Breast epithelium (tissue), 3 donors: ENCODE measurements at regions not wholly inside any gene's neighbourhood (a gene's known extent, or its start where the extent isn't known, plus 50 kb on each side); places are given as distances from the start of the nearest gene placed in this dataset.

Experiments used
- CTCF ChIP-seq, 3 donors: fragments of 450-650 bp; IDR thresholded peaks; one replicate each; pipeline ENCODE4 v1.5.1; 2016 to 2017; ENCODE audit warnings: antibody characterized with exemption in 3 of 3, mild to moderate bottlenecking in 3 of 3, moderate library complexity in 3 of 3
- POLR2A ChIP-seq: fragments of 450-650 bp; IDR thresholded peaks from one replicate; pipeline ENCODE4 v1.6.1; 2016; ENCODE audit warnings: antibody characterized with exemption, mild to moderate bottlenecking, moderate library complexity
- POLR2AphosphoS5 ChIP-seq, 3 donors: sonication (generic); formaldehyde crosslinking; IDR thresholded peaks; one replicate each; pipeline ENCODE4 v1.6.1; 2017; ENCODE audit warnings: antibody characterized with exemption in 3 of 3

- TF ChIP-seq CTCF (IDR thresholded peaks at IDR 0.05): no peak
- no peak for TF ChIP-seq POLR2A
- TF ChIP-seq POLR2AphosphoS5 (IDR thresholded peaks at IDR 0.05): no peak
Measured at GRCh38 chr12:83470749-83471148, 784.0 kb downstream of the TMTC2 start.
